HepG2 (cell line): ENCODE measurements at regions not wholly inside any gene's neighbourhood (a gene's known extent, or its start where the extent isn't known, plus 50 kb on each side); places are given as distances from the start of the nearest gene placed in this dataset.

Experiments used
- ATAC-seq: fragments of 200-7000 bp; cut with Tn5 transposase; 3 replicates; pipeline ENCODE4 v1.9.1; 2020; ENCODE audit warnings: mild to moderate bottlenecking, moderate library complexity
- BruUV-seq: library from RNA; stranded (reverse); fragments of 400-500 nt; replicated peaks from 2 replicates; lab custom pipeline; 2021; lab: Mats Ljungman, UMichigan
- CTCF ChIA-PET: fragments of 300-600 bp; formaldehyde crosslinking; extraction: SDS; loops from one replicate; lab custom pipeline; 2021; ENCODE audit warnings: low total read pairs, inconsistent platforms, low intra/inter-chr PET ratio; lab: Yijun Ruan, JAX
- POLR2A ChIA-PET: fragments of 350-600 bp; sonication (Branson Sonifier 250); formaldehyde crosslinking; loops from one replicate; lab custom pipeline; 2020; ENCODE audit warnings: antibody characterized with exemption, inconsistent platforms; lab: Yijun Ruan, JAX
- DNase-seq: peaks from one replicate; pipeline ENCODE4 v3.0.0-alpha.2; 2015; ENCODE audit warnings: low spot score
- FAIRE-seq: peaks from 3 replicates; lab custom pipeline; 2011; peaks lifted over from hg19 to GRCh38; lab: Jason Lieb, UNC
- H2AFZ ChIP-seq: one replicate; pipeline ENCODE4 v1.6.1; 2011; ENCODE audit warnings: low read length, inconsistent platforms
- H3K27ac ChIP-seq: fragments of 300-600 bp; 3 replicates; pipeline ENCODE4 v1.8.0; 2011; ENCODE audit warnings: mixed run types, mild to moderate bottlenecking, mixed read lengths, low read length, inconsistent platforms; ENCODE audit not compliant: insufficient read depth; ENCODE audit errors: extremely low read length
- H3K27me3 ChIP-seq, 2 experiments: fragments of 200-600 bp in 1 of 2; 2 replicates in 1 of 2; 3 replicates in 1 of 2; pipeline versions ENCODE4 v1.6.0 to v1.8.0; 2011; ENCODE audit warnings: low read length in 2 of 2, mild to moderate bottlenecking in 2 of 2, moderate library complexity in 2 of 2, inconsistent platforms in 1 of 2; ENCODE audit not compliant: insufficient read depth in 2 of 2, control insufficient read depth in 1 of 2
- H3K36me3 ChIP-seq, 2 experiments: fragments of 200-600 bp in 1 of 2; replicated peaks in 1 of 2; 2 replicates in 1 of 2; 3 replicates in 1 of 2; pipeline versions ENCODE4 v1.5.1 to v1.8.0; 2011; ENCODE audit warnings: low read length in 2 of 2, inconsistent platforms in 1 of 2; ENCODE audit not compliant: insufficient read depth in 2 of 2, control insufficient read depth in 1 of 2
- H3K4me1 ChIP-seq: 2 replicates; pipeline ENCODE4 v1.5.1; 2012; ENCODE audit warnings: low read length, inconsistent platforms; ENCODE audit not compliant: insufficient read depth
- H3K4me2 ChIP-seq: 2 replicates; pipeline ENCODE4 v1.6.0; 2011; ENCODE audit warnings: low read depth, low read length, inconsistent platforms
- H3K4me3 ChIP-seq, 3 experiments: fragments of 200-600 bp in 1 of 3; sonication (generic), shearing (Covaris generic) in 1 of 3; replicated peaks in 1 of 3; 2 replicates each; pipeline ENCODE4 v1.5.1; 2011 to 2016; ENCODE audit warnings: low read length in 3 of 3, inconsistent platforms in 2 of 3, low read depth in 2 of 3, mild to moderate bottlenecking in 2 of 3, control low read depth in 1 of 3, mixed read lengths in 1 of 3; ENCODE audit not compliant: insufficient read depth in 1 of 3
- H3K79me2 ChIP-seq: one replicate; pipeline ENCODE4 v1.6.1; 2011; ENCODE audit warnings: low read length, inconsistent platforms; ENCODE audit not compliant: insufficient read depth
- H3K9ac ChIP-seq: 2 replicates; pipeline ENCODE4 v1.6.0; 2011; ENCODE audit warnings: mild to moderate bottlenecking, low read depth, low read length, inconsistent platforms; ENCODE audit not compliant: insufficient read depth
- H3K9me3 ChIP-seq: 2 replicates; pipeline ENCODE4 v1.5.1; 2012; ENCODE audit warnings: mild to moderate bottlenecking, low read length
- H4K20me1 ChIP-seq: 2 replicates; pipeline ENCODE4 v1.6.0; 2011; ENCODE audit warnings: inconsistent platforms, mild to moderate bottlenecking, low read length, moderate library complexity; ENCODE audit not compliant: insufficient read depth
- AKNA ChIP-seq: sonication (generic); formaldehyde crosslinking; IDR thresholded peaks from 2 replicates; pipeline ENCODE4 v1.4.0; 2020; ENCODE audit warnings: missing genetic modification reagents, borderline replicate concordance
- ATF7 ChIP-seq, 2 experiments: fragments of 450-650 bp in 1 of 2; sonication (generic) in 1 of 2; formaldehyde crosslinking in 1 of 2; IDR thresholded peaks; 2 replicates each; pipeline versions ENCODE4 v1.4.0 to v1.6.1; 2016 to 2020; ENCODE audit warnings: antibody characterized with exemption in 1 of 2, mild to moderate bottlenecking in 1 of 2, missing genetic modification reagents in 1 of 2
- MEF2D ChIP-seq: sonication (generic); formaldehyde crosslinking; IDR thresholded peaks from 2 replicates; pipeline ENCODE4 v1.5.1; 2020; ENCODE audit warnings: mild to moderate bottlenecking, missing genetic modification reagents
- WIZ ChIP-seq: sonication (generic); formaldehyde crosslinking; IDR thresholded peaks from 2 replicates; pipeline ENCODE4 v1.5.1; 2020; ENCODE audit warnings: mild to moderate bottlenecking, missing genetic modification reagents
- ZNF329 ChIP-seq: sonication (generic); formaldehyde crosslinking; IDR thresholded peaks from 2 replicates; pipeline ENCODE4 v1.9.0; 2021; ENCODE audit warnings: low read depth, mild to moderate bottlenecking, missing genetic modification reagents
- ZNF569 ChIP-seq: sonication (generic); formaldehyde crosslinking; IDR thresholded peaks from 2 replicates; pipeline ENCODE4 v1.5.0; 2020; ENCODE audit warnings: mild to moderate bottlenecking, missing genetic modification reagents, moderate library complexity, borderline replicate concordance
- ZXDC ChIP-seq: sonication (generic); formaldehyde crosslinking; IDR thresholded peaks from 2 replicates; pipeline ENCODE4 v1.5.0; 2020; ENCODE audit warnings: mild to moderate bottlenecking, missing genetic modification reagents
- WGBS: methylation state at CpG from one replicate; pipeline ENCODE4 v1.1.6; 2017; ENCODE audit warnings: low lambda C conversion rate; 5-methylcytosine and 5-hydroxymethylcytosine counted together
- in situ Hi-C: cut with HindIII; loops from 2 replicates; pipeline ENCODE4 v1.10.0; 2017; ENCODE audit warnings: low pct_unique_long_range_greater_than_20kb; ENCODE audit not compliant: extremely low pct_ligation_motif_present
- intact Hi-C: fragments of 100-400 bp; cut with micrococcal nuclease; formaldehyde crosslinking; loops from one replicate; pipeline ENCODE4 v1.10.0; 2022; ENCODE audit not compliant: unreplicated experiment

GRCh38 chr11:92136797-92137196 is 87.8 kb upstream of the FAT3 start (continued):
- TF ChIP-seq WIZ (CRISPR knock-in tag) (no peak), ZXDC (no peak), ATF7 (IDR thresholded peaks at IDR 0.05) (no peak), ATF7 (CRISPR knock-in tag; IDR thresholded peaks at IDR 0.05) (no peak), MEF2D (no peak)

GRCh38 chr11:92131289-92131865 is 93.2 kb upstream of the FAT3 start:
- no peak overlapping the region for H3K4me2 ChIP-seq
- H3K36me3 ChIP-seq, result no peaks in the 10 kb centered on the region
- no peak overlapping the region for H2AFZ ChIP-seq
- H3K9ac ChIP-seq, result no peak overlapping the region
- no peak for FAIRE-seq
- no TSS peak for BruUV-seq
- ATAC-seq, result no peak
- POLR2A ChIA-PET, result no interaction called here
- peaks cover 6% of the 10 kb centered on the region; the same call in 1 of the 2 replicates for H3K4me1 ChIP-seq
- H3K27ac ChIP-seq, result no peak overlapping the region
- CTCF ChIA-PET, result no interaction called here
- no peak for DNase-seq
- H3K9me3 ChIP-seq, result no peaks in the 10 kb centered on the region
- in situ Hi-C loops, result no loop called here
- intact Hi-C loops, result no loop called here
- 3% methylated on average over 4 of the region's 4 CpGs for WGBS
- H4K20me1 ChIP-seq, result no peaks in the 10 kb centered on the region
- no peaks in the 10 kb centered on the region for H3K27me3 ChIP-seq
- no peaks in the 10 kb centered on the region for H3K79me2 ChIP-seq
- no peak overlapping the region for H3K4me3 ChIP-seq
- TF ChIP-seq ZNF569 (CRISPR knock-in tag) (no peak), ZNF329 (CRISPR knock-in tag) (no peak), AKNA (CRISPR knock-in tag) (no peak)
